Esophagus muscularis mucosa (tissue), 4 donors: ENCODE measurements at regions not wholly inside any gene's neighbourhood (a gene's known extent, or its start where the extent isn't known, plus 50 kb on each side); places are given as distances from the start of the nearest gene placed in this dataset.

Source experiments
- DNase-seq: peaks from one replicate; pipeline ENCODE4 v3.0.0-alpha.2; 2017; ENCODE audit errors: extremely low spot score
- H3K27ac ChIP-seq, 4 donors: fragments of 200-600 bp; sonication (generic); replicated peaks in 1 of 4; 1 replicate in 3 of 4; 2 replicates in 1 of 4; pipeline ENCODE4 v1.5.1; 2016 to 2019; ENCODE audit warnings: mild to moderate bottlenecking in 1 of 4
- H3K27me3 ChIP-seq, 4 donors: fragments of 200-600 bp; sonication (generic); one replicate each; pipeline versions ENCODE4 v1.5.1 to v1.6.0; 2016 to 2019
- H3K36me3 ChIP-seq, 4 donors: fragments of 200-600 bp; sonication (generic); one replicate each; pipeline ENCODE4 v1.5.1; 2016 to 2019
- H3K4me1 ChIP-seq, 4 donors: fragments of 200-600 bp; sonication (generic); one replicate each; pipeline ENCODE4 v1.5.1; 2016 to 2019
- H3K4me3 ChIP-seq, 4 donors: fragments of 200-600 bp; sonication (generic); 1 replicate in 2 of 4; 2 replicates in 2 of 4; pipeline ENCODE4 v1.5.1; 2016 to 2019; ENCODE audit warnings: mild to moderate bottlenecking in 4 of 4, moderate library complexity in 1 of 4
- H3K9me3 ChIP-seq, 4 donors: fragments of 200-600 bp; sonication (generic); 1 replicate in 3 of 4; 2 replicates in 1 of 4; pipeline ENCODE4 v1.5.1; 2016 to 2019
- EP300 ChIP-seq: sonication (generic); formaldehyde crosslinking; IDR thresholded peaks from one replicate; pipeline ENCODE4 v1.6.1; 2017; ENCODE audit warnings: antibody characterized with exemption
- POLR2A ChIP-seq: fragments of 450-650 bp; IDR thresholded peaks from one replicate; pipeline ENCODE4 v1.6.1; 2017; ENCODE audit warnings: antibody characterized with exemption, moderate library complexity, mild to moderate bottlenecking, low read depth
- POLR2AphosphoS5 ChIP-seq, 2 donors: sonication (generic); formaldehyde crosslinking; IDR thresholded peaks; one replicate each; pipeline ENCODE4 v1.6.1; 2017; ENCODE audit warnings: antibody characterized with exemption in 2 of 2
- WGBS: methylation state at CpG from one replicate; pipeline ENCODE4 v1.1.5; 2018; 5-methylcytosine and 5-hydroxymethylcytosine counted together
- intact Hi-C: fragments of 100-400 bp; cut with DNase I; formaldehyde crosslinking; loops from one replicate; pipeline ENCODE4 v1.15.1; 2023
- TF ChIP-seq, protein P1 (sequence below), 3 experiments: fragments of 200-600 bp in 2 of 3; fragments of 450-650 bp in 1 of 3; sonication (generic) in 2 of 3; IDR thresholded peaks; one replicate each; pipeline ENCODE4 v1.5.1; 2017 to 2019; ENCODE audit warnings: antibody characterized with exemption in 3 of 3, mild to moderate bottlenecking in 2 of 3, moderate library complexity in 1 of 3

DNA sequence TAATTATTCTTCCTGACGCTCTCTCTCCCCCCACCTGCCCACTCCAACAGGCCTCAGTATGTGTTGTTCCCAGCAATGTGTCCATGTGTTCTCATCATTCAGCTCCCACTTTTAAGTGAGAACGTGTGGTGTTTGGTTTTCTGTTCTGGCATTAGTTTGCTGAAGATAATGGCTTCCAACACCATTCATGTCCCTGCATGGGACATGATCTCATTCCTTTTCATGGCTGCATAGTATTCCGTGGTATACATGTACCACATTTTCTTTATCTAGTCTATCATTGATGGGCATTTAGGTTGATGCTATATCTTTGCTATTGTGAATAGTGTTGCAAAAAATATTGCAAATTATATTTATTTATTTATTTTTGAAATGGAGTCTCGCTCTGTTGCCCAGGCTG lies 258.0 kb downstream of the TFAP2A start:
- TF ChIP-seq POLR2A (no peak), EP300 (no peak), POLR2AphosphoS5 (IDR thresholded peaks at IDR 0.05) (no peak)
- TF ChIP-seq, protein P1, sequence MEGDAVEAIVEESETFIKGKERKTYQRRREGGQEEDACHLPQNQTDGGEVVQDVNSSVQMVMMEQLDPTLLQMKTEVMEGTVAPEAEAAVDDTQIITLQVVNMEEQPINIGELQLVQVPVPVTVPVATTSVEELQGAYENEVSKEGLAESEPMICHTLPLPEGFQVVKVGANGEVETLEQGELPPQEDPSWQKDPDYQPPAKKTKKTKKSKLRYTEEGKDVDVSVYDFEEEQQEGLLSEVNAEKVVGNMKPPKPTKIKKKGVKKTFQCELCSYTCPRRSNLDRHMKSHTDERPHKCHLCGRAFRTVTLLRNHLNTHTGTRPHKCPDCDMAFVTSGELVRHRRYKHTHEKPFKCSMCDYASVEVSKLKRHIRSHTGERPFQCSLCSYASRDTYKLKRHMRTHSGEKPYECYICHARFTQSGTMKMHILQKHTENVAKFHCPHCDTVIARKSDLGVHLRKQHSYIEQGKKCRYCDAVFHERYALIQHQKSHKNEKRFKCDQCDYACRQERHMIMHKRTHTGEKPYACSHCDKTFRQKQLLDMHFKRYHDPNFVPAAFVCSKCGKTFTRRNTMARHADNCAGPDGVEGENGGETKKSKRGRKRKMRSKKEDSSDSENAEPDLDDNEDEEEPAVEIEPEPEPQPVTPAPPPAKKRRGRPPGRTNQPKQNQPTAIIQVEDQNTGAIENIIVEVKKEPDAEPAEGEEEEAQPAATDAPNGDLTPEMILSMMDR (IDR thresholded peaks at IDR 0.05) = no peak
- DNase-seq = no peak
- Histone ChIP-seq H3K27me3 (no peaks in the 10 kb centered on the region), H3K27ac (no peak overlapping the region), H3K36me3 (no peaks in the 10 kb centered on the region), H3K4me1 (no peaks in the 10 kb centered on the region), H3K9me3 (peaks cover 0 to 6% (median 0%) of the 10 kb centered on the region in 4 donors), H3K4me3 (no peak overlapping the region)
- 83% methylated on average over 4 of the region's 4 CpGs for WGBS
- intact Hi-C loops = no loop called here

DNA sequence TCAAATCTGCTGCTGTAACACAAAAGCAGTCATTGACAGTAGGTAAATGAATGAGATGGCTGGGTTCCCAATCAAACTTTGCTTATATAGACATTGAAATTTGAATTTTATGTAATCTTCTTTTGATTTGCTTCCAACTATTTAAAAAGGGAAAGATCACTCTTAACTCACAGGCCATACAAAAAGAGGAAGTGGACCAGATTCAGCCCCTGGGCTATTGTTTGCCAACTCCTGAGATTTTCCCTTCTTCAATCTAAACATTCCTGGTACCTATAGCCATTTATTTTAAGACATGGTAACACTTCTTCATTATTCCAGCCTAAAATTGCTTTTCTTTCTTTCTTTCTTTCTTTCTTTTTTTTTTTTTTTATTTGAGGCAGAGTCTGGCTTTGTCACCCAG lies 260.6 kb downstream of the TFAP2A start:
- no peak for TF ChIP-seq POLR2A
- TF ChIP-seq POLR2AphosphoS5 (IDR thresholded peaks at IDR 0.05) = no peak
- TF ChIP-seq, protein P1 (IDR thresholded peaks at IDR 0.05) = no peak
- TF ChIP-seq EP300 = no peak
- no peak overlapping the region for H3K4me3 ChIP-seq
- DNase-seq = no peak
- no peaks in the 10 kb centered on the region for H3K36me3 ChIP-seq
- H3K9me3 ChIP-seq = no peaks in the 10 kb centered on the region
- H3K27me3 ChIP-seq = peaks cover 0 to 7% (median 0%) of the 10 kb centered on the region in 4 donors
- H3K4me1 ChIP-seq = no peaks in the 10 kb centered on the region
- intact Hi-C loops = no loop called here
- no peak overlapping the region for H3K27ac ChIP-seq

DNA sequence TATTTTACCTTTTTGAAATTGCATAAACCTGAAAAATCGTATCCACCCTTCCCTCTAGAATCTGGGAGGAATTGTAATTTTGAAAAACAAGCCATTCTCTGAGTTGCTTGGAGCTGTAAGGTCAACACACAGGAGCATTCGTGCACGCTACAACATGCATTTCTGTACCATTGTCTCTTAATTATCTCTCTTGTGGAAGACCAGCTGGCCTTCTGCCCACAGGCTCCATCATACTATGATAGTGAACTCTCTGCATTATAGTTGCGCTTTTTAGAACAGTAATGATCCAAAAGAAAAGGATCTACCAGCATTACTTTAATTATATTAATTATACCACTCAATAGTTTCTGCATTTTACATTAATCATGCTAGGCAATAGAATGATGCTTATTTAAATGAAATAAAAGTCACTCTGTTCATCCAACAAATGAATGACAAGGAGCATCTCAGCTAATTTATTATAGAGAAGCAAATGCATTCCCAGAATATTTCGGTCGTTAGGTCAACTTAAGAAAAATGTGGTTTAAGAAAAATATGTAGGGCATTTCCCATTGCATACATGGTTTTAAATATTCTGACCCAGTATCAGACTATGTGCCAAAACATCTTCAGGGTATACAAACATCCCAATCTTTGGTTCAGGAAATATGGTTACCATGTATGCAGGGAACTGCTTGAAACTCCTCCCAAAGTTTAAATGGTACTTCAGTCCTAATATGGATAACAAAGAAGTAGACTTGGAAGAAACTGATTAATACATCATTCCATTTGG lies 263.5 kb downstream of the TFAP2A start:
- 76% methylated on average over 6 of the region's 6 CpGs for WGBS
- H3K4me1 ChIP-seq = peaks cover 0 to 6% (median 0%) of the 10 kb centered on the region in 4 donors
- no peaks in the 10 kb centered on the region for H3K36me3 ChIP-seq
- intact Hi-C loops = no loop called here
- DNase-seq = no peak
- peaks cover 0 to 7% (median 0%) of the 10 kb centered on the region in 4 donors for H3K27me3 ChIP-seq
- no peaks in the 10 kb centered on the region for H3K9me3 ChIP-seq
- no peak overlapping the region for H3K27ac ChIP-seq
- no peak overlapping the region for H3K4me3 ChIP-seq
- TF ChIP-seq POLR2A = no peak
- TF ChIP-seq, protein P1 (IDR thresholded peaks at IDR 0.05) = no peak
- no peak for TF ChIP-seq EP300
- TF ChIP-seq POLR2AphosphoS5 (IDR thresholded peaks at IDR 0.05) = no peak

DNA sequence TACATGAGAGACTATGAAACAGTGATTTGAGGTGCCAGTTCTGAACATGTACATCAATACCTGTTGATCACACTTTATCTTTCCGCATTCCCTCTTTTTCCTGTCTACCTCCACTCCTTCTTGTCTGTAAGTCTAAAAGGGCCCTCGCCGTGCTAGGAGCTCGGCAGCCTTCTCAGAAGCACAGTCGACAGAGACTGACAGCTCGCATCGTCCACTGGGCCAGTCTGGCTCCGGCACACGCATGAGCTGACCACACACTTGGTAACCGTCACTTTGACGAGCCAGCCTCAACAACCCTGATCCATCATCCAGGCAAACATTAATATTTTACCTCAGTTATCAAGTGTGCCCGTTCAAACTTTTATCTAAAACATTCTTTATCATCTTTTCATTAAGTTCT lies 265.3 kb downstream of the TFAP2A start:
- intact Hi-C loops = no loop called here
- H3K27me3 ChIP-seq = peaks cover 0 to 7% (median 0%) of the 10 kb centered on the region in 4 donors
- H3K36me3 ChIP-seq = no peaks in the 10 kb centered on the region
- DNase-seq = no peak
- H3K4me3 ChIP-seq = no peak overlapping the region
- TF ChIP-seq, protein P1 (IDR thresholded peaks at IDR 0.05) = no peak
- TF ChIP-seq POLR2AphosphoS5 (IDR thresholded peaks at IDR 0.05) (no peak), POLR2A (no peak), EP300 (no peak)
- 66% methylated on average over 12 of the region's 12 CpGs for WGBS
- H3K9me3 ChIP-seq = no peaks in the 10 kb centered on the region
- H3K27ac ChIP-seq = no peak overlapping the region
- peaks cover 0 to 6% (median 0%) of the 10 kb centered on the region in 4 donors for H3K4me1 ChIP-seq
